HUES48 (cell line): ENCODE measurements at regions not wholly inside any gene's neighbourhood (a gene's known extent, or its start where the extent isn't known, plus 50 kb on each side); places are given as distances from the start of the nearest gene placed in this dataset.

Experiments
- H3K27ac ChIP-seq: one replicate; pipeline ENCODE4 v1.7.0; 2013; ENCODE audit warnings: low read depth, low read length, inconsistent platforms
- H3K27me3 ChIP-seq: 2 replicates; pipeline ENCODE4 v1.6.1; 2013; ENCODE audit warnings: mild to moderate bottlenecking, low read length; ENCODE audit not compliant: control insufficient read depth, insufficient read depth
- H3K36me3 ChIP-seq: 2 replicates; pipeline ENCODE4 v1.6.1; 2013; ENCODE audit warnings: low read length; ENCODE audit not compliant: control insufficient read depth, insufficient read depth
- H3K4me1 ChIP-seq: 2 replicates; pipeline ENCODE4 v1.6.1; 2013; ENCODE audit warnings: mild to moderate bottlenecking, low read length; ENCODE audit not compliant: control insufficient read depth, insufficient read depth
- H3K4me3 ChIP-seq: 2 replicates; pipeline ENCODE4 v1.5.1; 2013; ENCODE audit warnings: mild to moderate bottlenecking, low read depth, low read length
- H3K9ac ChIP-seq: 2 replicates; pipeline ENCODE4 v1.6.1; 2013; ENCODE audit warnings: mild to moderate bottlenecking, low read depth, low read length, moderate library complexity
- H3K9me3 ChIP-seq: 2 replicates; pipeline ENCODE4 v1.6.1; 2013; ENCODE audit warnings: low read length; ENCODE audit not compliant: control insufficient read depth, insufficient read depth

GRCh38 chr22:47398491-47398890 is 636.0 kb downstream of the TBC1D22A start:
- Histone ChIP-seq H3K4me1 (no peaks in the 10 kb centered on the region), H3K27ac (no peak overlapping the region), H3K9me3 (peaks cover 95% of the 10 kb centered on the region), H3K27me3 (no peaks in the 10 kb centered on the region), H3K9ac (no peak overlapping the region), H3K4me3 (no peak overlapping the region), H3K36me3 (no peaks in the 10 kb centered on the region)

GRCh38 chr22:47397673-47398072 is 635.2 kb downstream of the TBC1D22A start:
- Histone ChIP-seq H3K4me1 (no peaks in the 10 kb centered on the region), H3K4me3 (no peak overlapping the region), H3K9me3 (peaks cover 95% of the 10 kb centered on the region), H3K9ac (no peak overlapping the region), H3K27me3 (no peaks in the 10 kb centered on the region), H3K27ac (no peak overlapping the region), H3K36me3 (no peaks in the 10 kb centered on the region)

GRCh38 chr22:47396515-47396914 is 634.1 kb downstream of the TBC1D22A start:
- H3K4me1 ChIP-seq: no peaks in the 10 kb centered on the region
- H3K27me3 ChIP-seq: no peaks in the 10 kb centered on the region
- H3K36me3 ChIP-seq: no peaks in the 10 kb centered on the region
- H3K9ac ChIP-seq: no peak overlapping the region
- no peak overlapping the region; the same call in 1 of the 2 replicates for H3K4me3 ChIP-seq
- no peak overlapping the region for H3K27ac ChIP-seq
- H3K9me3 ChIP-seq: peaks cover 94% of the 10 kb centered on the region

- H3K27me3 ChIP-seq: no peaks in the 10 kb centered on the region
- H3K4me1 ChIP-seq: no peaks in the 10 kb centered on the region
- H3K36me3 ChIP-seq: no peaks in the 10 kb centered on the region
- H3K27ac ChIP-seq: no peak overlapping the region
- H3K9me3 ChIP-seq: peaks cover 95% of the 10 kb centered on the region
- no peak overlapping the region for H3K9ac ChIP-seq
- no peak overlapping the region; the same call in 1 of the 2 replicates for H3K4me3 ChIP-seq
Measured at GRCh38 chr22:47396105-47396504, 633.7 kb downstream of the TBC1D22A start.

- Histone ChIP-seq H3K4me3 (no peak overlapping the region), H3K9me3 (peaks cover 95% of the 10 kb centered on the region), H3K9ac (no peak overlapping the region), H3K27ac (no peak overlapping the region), H3K4me1 (no peaks in the 10 kb centered on the region), H3K36me3 (no peaks in the 10 kb centered on the region), H3K27me3 (no peaks in the 10 kb centered on the region)
Measured at GRCh38 chr22:47395481-47395880, 633.0 kb downstream of the TBC1D22A start.

GRCh38 chr22:47394504-47395440 is 632.3 kb downstream of the TBC1D22A start:
- no peaks in the 10 kb centered on the region for H3K36me3 ChIP-seq
- no peak overlapping the region for H3K27ac ChIP-seq
- H3K4me1 ChIP-seq: no peaks in the 10 kb centered on the region
- H3K4me3 ChIP-seq: no peak overlapping the region
- H3K9me3 ChIP-seq: peaks cover 96% of the 10 kb centered on the region
- H3K27me3 ChIP-seq: no peaks in the 10 kb centered on the region
- H3K9ac ChIP-seq: no peak overlapping the region

GRCh38 chr22:47393191-47393590 is 630.7 kb downstream of the TBC1D22A start:
- H3K4me3 ChIP-seq: no peak overlapping the region
- H3K27me3 ChIP-seq: no peaks in the 10 kb centered on the region
- peaks cover 96% of the 10 kb centered on the region for H3K9me3 ChIP-seq
- no peaks in the 10 kb centered on the region for H3K4me1 ChIP-seq
- H3K36me3 ChIP-seq: no peaks in the 10 kb centered on the region
- H3K27ac ChIP-seq: no peak overlapping the region
- H3K9ac ChIP-seq: no peak overlapping the region

- Histone ChIP-seq H3K27ac (no peak overlapping the region), H3K4me3 (no peak overlapping the region), H3K36me3 (no peaks in the 10 kb centered on the region), H3K9me3 (peaks cover 97% of the 10 kb centered on the region), H3K4me1 (no peaks in the 10 kb centered on the region), H3K27me3 (no peaks in the 10 kb centered on the region), H3K9ac (no peak overlapping the region)
Measured at GRCh38 chr22:47392729-47393128, 630.3 kb downstream of the TBC1D22A start.

GRCh38 chr22:47392054-47392347 is 629.6 kb downstream of the TBC1D22A start:
- H3K9me3 ChIP-seq: peaks cover 97% of the 10 kb centered on the region

GRCh38 chr22:47391169-47392053 is 629.0 kb downstream of the TBC1D22A start:
- Histone ChIP-seq H3K27me3 (no peaks in the 10 kb centered on the region), H3K9me3 (peaks cover 97% of the 10 kb centered on the region), H3K27ac (no peak overlapping the region)

More at GRCh38 chr22:47392054-47392347, 629.6 kb downstream of the TBC1D22A start:
- Histone ChIP-seq H3K9ac (no peak overlapping the region), H3K4me1 (no peaks in the 10 kb centered on the region), H3K27ac (no peak overlapping the region), H3K4me3 (no peak overlapping the region), H3K27me3 (no peaks in the 10 kb centered on the region), H3K36me3 (no peaks in the 10 kb centered on the region)

More at GRCh38 chr22:47391169-47392053, 629.0 kb downstream of the TBC1D22A start:
- Histone ChIP-seq H3K9ac (no peak overlapping the region), H3K36me3 (no peaks in the 10 kb centered on the region), H3K4me3 (no peak overlapping the region), H3K4me1 (no peaks in the 10 kb centered on the region)
